A673 (cell line): ENCODE measurements at regions not wholly inside any gene's neighbourhood (a gene's known extent, or its start where the extent isn't known, plus 50 kb on each side); places are given as distances from the start of the nearest gene placed in this dataset.

Experiments used
- BruUV-seq: library from RNA; stranded (reverse); fragments of 400-500 nt; replicated peaks from 2 replicates; lab custom pipeline; 2021; lab: Mats Ljungman, UMichigan
- CTCF ChIA-PET: fragments of 300-600 bp; sonication (Branson Sonifier 250); formaldehyde crosslinking; loops from one replicate; lab custom pipeline; 2022; ENCODE audit warnings: antibody characterized with exemption; lab: Charles Lee
- POLR2A ChIA-PET: fragments of 300-600 bp; sonication (Branson Sonifier 250); formaldehyde crosslinking; loops from one replicate; lab custom pipeline; 2022; ENCODE audit warnings: antibody characterized with exemption; ENCODE audit not compliant: low non-redundant PET; lab: Charles Lee
- DNase-seq: peaks from one replicate; pipeline ENCODE4 v3.0.0-alpha.2; 2015; ENCODE audit warnings: low spot score
- H3K27ac ChIP-seq: fragments of 200-600 bp; sonication (generic); 2 replicates; pipeline ENCODE4 v1.5.1; 2016; ENCODE audit warnings: mixed run types, low read depth, mild to moderate bottlenecking, mixed read lengths, antibody characterized with exemption, low read length; ENCODE audit not compliant: poor library complexity, severe bottlenecking
- H3K27me3 ChIP-seq: fragments of 200-600 bp; sonication (generic); replicated peaks from 2 replicates; pipeline ENCODE4 v1.6.1; 2017; ENCODE audit warnings: mixed run types, low read depth, mild to moderate bottlenecking, mixed read lengths, antibody characterized with exemption, low read length; ENCODE audit not compliant: insufficient read depth, poor library complexity
- H3K36me3 ChIP-seq: fragments of 200-600 bp; sonication (generic); 2 replicates; pipeline ENCODE4 v1.6.1; 2016; ENCODE audit warnings: mixed run types, mild to moderate bottlenecking, mixed read lengths, antibody characterized with exemption, low read length; ENCODE audit not compliant: insufficient read depth, poor library complexity, severe bottlenecking
- H3K4me1 ChIP-seq: fragments of 200-600 bp; sonication (generic); 2 replicates; pipeline ENCODE4 v1.6.1; 2017; ENCODE audit warnings: mixed run types, mild to moderate bottlenecking, mixed read lengths, antibody characterized with exemption, low read length; ENCODE audit not compliant: insufficient read depth, poor library complexity, severe bottlenecking
- H3K4me3 ChIP-seq: fragments of 200-600 bp; sonication (generic); 2 replicates; pipeline ENCODE4 v1.5.1; 2016; ENCODE audit warnings: low read depth, mixed run types, mild to moderate bottlenecking, mixed read lengths, low read length; ENCODE audit not compliant: poor library complexity, severe bottlenecking
- H3K9me3 ChIP-seq: fragments of 200-600 bp; sonication (generic); 2 replicates; pipeline ENCODE4 v1.6.1; 2016; ENCODE audit warnings: mixed run types, low read depth, mild to moderate bottlenecking, mixed read lengths, antibody characterized with exemption, low read length; ENCODE audit not compliant: poor library complexity, severe bottlenecking
- CTCF ChIP-seq: fragments of 300-800, 200-600 bp; sonication (generic); conservative IDR thresholded peaks from 2 replicates; pipeline ENCODE4 v1.5.1; 2017; ENCODE audit warnings: low read depth, mild to moderate bottlenecking, antibody characterized with exemption, low read length, moderate library complexity, mixed read lengths
- EZH2 ChIP-seq: fragments of 200-600 bp; sonication (generic); IDR thresholded peaks from 2 replicates; pipeline ENCODE4 v1.6.1; 2017; ENCODE audit warnings: borderline replicate concordance, low read depth, mild to moderate bottlenecking, mixed read lengths, antibody characterized with exemption, low read length; ENCODE audit not compliant: poor library complexity, severe bottlenecking
- intact Hi-C: fragments of 100-400 bp; cut with micrococcal nuclease; formaldehyde crosslinking; loops from one replicate; pipeline ENCODE4 v1.10.0; 2022; ENCODE audit not compliant: unreplicated experiment

GRCh38 chr22:49662681-49663080 lies 165.0 kb downstream of the BRD1 start:
- H3K4me3 ChIP-seq = no peak overlapping the region
- no peak overlapping the region for H3K27ac ChIP-seq
- no peak for TF ChIP-seq CTCF
- TF ChIP-seq EZH2 = no peak
- H3K27me3 ChIP-seq = no peaks in the 10 kb centered on the region
- H3K36me3 ChIP-seq = no peaks in the 10 kb centered on the region
- no TSS peak for BruUV-seq
- POLR2A ChIA-PET = no interaction called here
- H3K4me1 ChIP-seq = no peaks in the 10 kb centered on the region
- CTCF ChIA-PET = no interaction called here
- no peak for DNase-seq
- intact Hi-C loops = no loop called here
- no peaks in the 10 kb centered on the region for H3K9me3 ChIP-seq

- no peak for DNase-seq
- CTCF ChIA-PET = no interaction called here
These were observed 166.6 kb downstream of the BRD1 start for GRCh38 chr22:49660794-49661781.

GRCh38 chr22:49660321-49660720 lies 167.4 kb downstream of the BRD1 start:
- no peaks in the 10 kb centered on the region for H3K36me3 ChIP-seq
- CTCF ChIA-PET = no interaction called here
- no peak for TF ChIP-seq EZH2
- DNase-seq = no peak
- no TSS peak for BruUV-seq
- H3K9me3 ChIP-seq = no peaks in the 10 kb centered on the region
- H3K4me3 ChIP-seq = no peak overlapping the region
- H3K27ac ChIP-seq = no peak overlapping the region
- POLR2A ChIA-PET = no interaction called here
- no peaks in the 10 kb centered on the region for H3K27me3 ChIP-seq
- intact Hi-C loops = no loop called here
- H3K4me1 ChIP-seq = no peaks in the 10 kb centered on the region

More at GRCh38 chr22:49660794-49661781, 166.6 kb downstream of the BRD1 start:
- intact Hi-C loops = no loop called here
- Histone ChIP-seq H3K4me3 (no peak overlapping the region), H3K27ac (no peak overlapping the region), H3K27me3 (no peaks in the 10 kb centered on the region), H3K4me1 (no peaks in the 10 kb centered on the region), H3K36me3 (no peaks in the 10 kb centered on the region), H3K9me3 (no peaks in the 10 kb centered on the region)
- no TSS peak for BruUV-seq
- POLR2A ChIA-PET = no interaction called here
- TF ChIP-seq CTCF (no peak), EZH2 (no peak)
